Fibroblast of lung (primary cell): ENCODE measurements at regions not wholly inside any gene's neighbourhood (a gene's known extent, or its start where the extent isn't known, plus 50 kb on each side); places are given as distances from the start of the nearest gene placed in this dataset.

Experiments used
- CTCF ChIP-seq, 2 donors: IDR thresholded peaks in 1 of 2; conservative IDR thresholded peaks in 1 of 2; 1 replicate in 1 of 2; 2 replicates in 1 of 2; pipeline ENCODE4 v1.5.1; 2011 to 2012; ENCODE audit warnings: low read length in 2 of 2, control low read depth in 1 of 2, inconsistent platforms in 1 of 2, low read depth in 1 of 2, mild to moderate bottlenecking in 1 of 2
- EZH2 ChIP-seq: IDR thresholded peaks from 2 replicates; pipeline ENCODE4 v1.5.1; 2012; ENCODE audit warnings: low read length, control low read depth, mild to moderate bottlenecking; ENCODE audit errors: missing control alignments

DNA sequence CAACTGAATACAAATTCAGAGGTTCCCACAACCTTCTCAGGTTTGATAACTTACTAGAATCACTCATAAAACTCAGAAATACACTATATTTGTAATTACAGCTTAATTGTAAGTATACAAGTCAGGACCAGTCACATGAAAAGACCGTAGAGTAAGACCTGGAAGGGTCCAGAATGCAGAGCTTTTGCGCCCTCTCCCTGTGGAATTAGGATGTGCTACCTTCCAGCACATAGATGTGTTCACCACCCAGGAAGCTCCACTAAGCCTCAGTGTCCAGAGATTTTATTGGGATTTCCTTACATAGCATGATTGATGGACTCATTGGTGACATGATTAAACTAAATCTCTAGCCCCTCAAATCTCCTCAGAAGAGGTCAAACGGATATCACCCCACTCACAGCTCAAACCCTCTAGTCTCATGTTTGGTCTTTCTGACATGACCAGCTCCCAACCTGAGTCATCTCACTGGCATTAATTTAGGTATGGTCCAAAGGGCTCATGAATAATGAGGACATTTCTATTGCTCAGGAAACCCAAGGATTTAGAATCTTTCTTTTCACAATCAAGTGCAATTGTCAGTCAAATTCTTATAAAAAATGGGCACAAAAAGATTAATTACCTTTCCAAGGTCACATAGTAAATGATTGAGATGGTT, 77.2 kb upstream of the UBASH3B start:
- no peak for TF ChIP-seq CTCF (conservative IDR thresholded peaks at IDR 0.05 in 1 of 2, IDR thresholded peaks at IDR 0.05 in 1 of 2; ENCODE audit: low read depth in 1 of 2, low read length in 2 of 2)
- TF ChIP-seq EZH2 = no peak
